T-cell (primary cell): ENCODE measurements at regions not wholly inside any gene's neighbourhood (a gene's known extent, or its start where the extent isn't known, plus 50 kb on each side); places are given as distances from the start of the nearest gene placed in this dataset.

Experiments
- ATAC-seq, 4 experiments: fragments of 200-7000 bp in 3 of 4; fragments of 150-1000 bp in 1 of 4; cut with Tn5 transposase; replicated peaks in 1 of 4; 1 replicate in 3 of 4; 2 replicates in 1 of 4; pipeline ENCODE4 v1.10.0; 2021; ENCODE audit warnings: moderate library complexity in 3 of 4, mild to moderate bottlenecking in 2 of 4, moderate number of reproducible peaks in 1 of 4
- CTCF ChIA-PET, 2 donors: fragments of 300-600 bp; sonication (Branson Sonifier 250); formaldehyde crosslinking; loops; one replicate each; lab custom pipeline; 2022; ENCODE audit warnings: antibody characterized with exemption in 2 of 2; lab: Charles Lee
- POLR2A ChIA-PET, 2 donors: fragments of 300-600 bp; sonication (Branson Sonifier 250); formaldehyde crosslinking; loops; one replicate each; lab custom pipeline; 2022; ENCODE audit warnings: antibody characterized with exemption in 2 of 2; lab: Charles Lee
- DNase-seq, 35 experiments: peaks; one replicate each; pipeline versions ENCODE4 v3.0.0 to v3.0.0-alpha.2; 2013 to 2023
- H3K27ac ChIP-seq: one replicate; pipeline ENCODE4 v1.5.1; 2013; ENCODE audit warnings: low read length
- H3K27me3 ChIP-seq, 2 experiments: replicated peaks in 1 of 2; 1 replicate in 1 of 2; 2 replicates in 1 of 2; pipeline versions ENCODE4 v1.6.1 to v1.7.0; 2013; ENCODE audit warnings: low read length in 1 of 2, mixed read lengths in 1 of 2; ENCODE audit not compliant: control insufficient read depth in 2 of 2, insufficient read depth in 2 of 2; ENCODE audit errors: extremely low read depth in 1 of 2
- H3K36me3 ChIP-seq, 2 donors: 1 replicate in 1 of 2; 2 replicates in 1 of 2; pipeline versions ENCODE4 v1.6.1 to v1.7.0; 2013; ENCODE audit warnings: low read length in 1 of 2; ENCODE audit not compliant: control insufficient read depth in 2 of 2, insufficient read depth in 1 of 2; ENCODE audit errors: extremely low read depth in 1 of 2
- H3K4me1 ChIP-seq, 2 experiments: 1 replicate in 1 of 2; 2 replicates in 1 of 2; pipeline versions ENCODE4 v1.6.1 to v1.7.0; 2013; ENCODE audit warnings: low read length in 2 of 2, mixed read lengths in 1 of 2; ENCODE audit not compliant: insufficient read depth in 2 of 2, control insufficient read depth in 1 of 2; ENCODE audit errors: extremely low read depth in 1 of 2
- H3K4me3 ChIP-seq, 2 donors: 1 replicate in 1 of 2; 2 replicates in 1 of 2; pipeline versions ENCODE4 v1.5.1 to v1.7.0; 2013; ENCODE audit warnings: mild to moderate bottlenecking in 2 of 2, low read length in 1 of 2, moderate library complexity in 1 of 2; ENCODE audit not compliant: control insufficient read depth in 1 of 2; ENCODE audit errors: extremely low read depth in 1 of 2
- H3K9me3 ChIP-seq: 2 replicates; pipeline ENCODE4 v1.7.0; 2013
- H3K27ac Mint-ChIP-seq, 2 donors: one replicate each; pipeline ENCODE4 v1.8.0; 2020 to 2021; ENCODE audit warnings: mild to moderate bottlenecking in 2 of 2, mixed read lengths in 2 of 2
- H3K27me3 Mint-ChIP-seq, 2 donors: one replicate each; pipeline ENCODE4 v1.8.0; 2021 to 2022; ENCODE audit warnings: mixed read lengths in 2 of 2
- H3K36me3 Mint-ChIP-seq: one replicate; pipeline ENCODE4 v1.8.0; 2021; ENCODE audit warnings: mixed read lengths
- H3K4me1 Mint-ChIP-seq, 3 donors: one replicate each; pipeline ENCODE4 v1.8.0; 2020 to 2022; ENCODE audit warnings: mixed read lengths in 3 of 3, mild to moderate bottlenecking in 1 of 3
- H3K4me3 Mint-ChIP-seq, 3 donors: one replicate each; pipeline ENCODE4 v1.8.0; 2020 to 2022; ENCODE audit warnings: mild to moderate bottlenecking in 3 of 3, mixed read lengths in 3 of 3, moderate library complexity in 3 of 3
- H3K9me3 Mint-ChIP-seq, 3 donors: one replicate each; pipeline ENCODE4 v1.8.0; 2020 to 2022; ENCODE audit warnings: mixed read lengths in 3 of 3
- WGBS: methylation state at CpG from one replicate; pipeline ENCODE4 v1.1.5; 2013; ENCODE audit warnings: missing lambda C conversion rate; ENCODE audit not compliant: insufficient coverage; 5-methylcytosine and 5-hydroxymethylcytosine counted together

DNA sequence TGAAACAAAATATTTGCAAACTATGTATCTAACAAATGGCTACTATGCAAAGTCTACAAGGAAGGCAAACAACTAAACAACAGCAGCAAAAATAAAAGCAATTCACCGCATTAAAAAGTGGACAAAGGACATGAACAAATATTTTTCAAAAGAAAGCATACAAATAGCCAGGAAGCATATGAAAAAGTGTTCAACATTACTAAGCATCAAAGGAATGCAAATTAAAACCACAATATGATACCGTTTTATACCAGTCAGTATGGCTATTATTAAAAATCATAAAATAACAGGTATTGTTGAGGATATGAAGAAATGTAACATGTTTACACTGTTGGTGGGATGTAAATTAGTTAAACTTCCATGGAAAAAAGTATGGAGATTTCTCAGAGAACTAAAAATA, 1106.7 kb downstream of the PDHA2 start:
- Histone ChIP-seq H3K27me3 (no peaks in the 10 kb centered on the region), H3K4me3 (no peak overlapping the region), H3K27ac (no peak overlapping the region), H3K9me3 (no peaks in the 10 kb centered on the region), H3K4me1 (no peaks in the 10 kb centered on the region), H3K36me3 (no peaks in the 10 kb centered on the region)
- ATAC-seq: no peak
- no peaks in the 10 kb centered on the region for H3K4me1 Mint-ChIP-seq
- ChIA-PET POLR2A (no interaction called here), CTCF (no interaction called here)
- no peak overlapping the region for H3K27ac Mint-ChIP-seq
- peaks cover under 1 to 17% (median 13%) of the 10 kb centered on the region in 3 donors for H3K9me3 Mint-ChIP-seq
- no peaks in the 10 kb centered on the region for H3K36me3 Mint-ChIP-seq
- no peak for DNase-seq
- H3K27me3 Mint-ChIP-seq: no peaks in the 10 kb centered on the region
- no peak overlapping the region for H3K4me3 Mint-ChIP-seq
- 100% methylated on average over 1 of the region's 2 CpGs for WGBS

DNA sequence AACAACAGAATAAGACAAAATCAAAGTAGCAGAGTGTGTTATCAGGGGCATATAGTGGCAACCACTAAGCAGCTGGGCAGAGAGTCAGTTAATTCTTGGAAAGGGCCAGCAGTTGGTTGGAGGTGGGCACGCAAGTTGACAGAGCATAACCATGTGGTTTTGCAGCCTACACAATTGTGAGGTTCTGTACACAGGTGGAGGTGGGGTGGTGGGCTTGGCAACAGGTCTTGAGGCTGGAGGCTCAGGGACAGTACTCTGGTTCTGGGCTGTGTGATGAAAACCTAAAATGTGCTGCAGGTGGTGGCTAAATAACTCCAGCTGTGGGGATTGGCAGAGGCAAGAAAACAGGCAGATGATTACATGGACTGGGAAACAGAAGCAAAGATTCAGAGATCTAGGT, 1112.7 kb downstream of the PDHA2 start:
- no peaks in the 10 kb centered on the region for H3K9me3 ChIP-seq
- no peaks in the 10 kb centered on the region for H3K27me3 ChIP-seq
- no peaks in the 10 kb centered on the region for H3K36me3 Mint-ChIP-seq
- no peak overlapping the region for H3K27ac ChIP-seq
- H3K27me3 Mint-ChIP-seq: no peaks in the 10 kb centered on the region
- no peaks in the 10 kb centered on the region for H3K36me3 ChIP-seq
- H3K4me1 ChIP-seq: no peaks in the 10 kb centered on the region
- 75% methylated on average over 1 of the region's 1 CpG for WGBS
- H3K4me1 Mint-ChIP-seq: no peaks in the 10 kb centered on the region
- ChIA-PET CTCF (no interaction called here), POLR2A (no interaction called here)
- no peak for ATAC-seq
- H3K27ac Mint-ChIP-seq: no peak overlapping the region
- no peak overlapping the region for H3K4me3 ChIP-seq
- H3K9me3 Mint-ChIP-seq: peaks cover 5 to 22% (median 14%) of the 10 kb centered on the region in 3 donors
- DNase-seq: no peak
- H3K4me3 Mint-ChIP-seq: no peak overlapping the region

DNA sequence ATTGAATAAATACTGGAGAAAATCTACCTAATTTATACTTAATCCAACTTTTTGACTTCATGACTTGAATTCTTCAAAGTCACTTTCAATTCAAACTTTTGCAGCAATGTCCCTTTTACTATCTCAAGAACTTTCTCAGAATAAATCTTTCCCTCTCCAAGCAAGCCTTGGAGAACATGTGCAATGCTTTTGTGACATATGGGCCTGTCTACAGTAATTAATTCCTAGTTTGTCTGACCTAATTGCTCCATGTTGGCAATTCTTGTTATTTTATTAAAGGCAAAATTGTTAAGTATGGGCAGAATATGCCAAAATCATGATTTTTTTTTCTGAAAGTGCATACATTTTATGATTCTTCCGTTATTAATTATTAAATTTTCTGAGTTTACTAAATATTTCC, 1115.3 kb downstream of the PDHA2 start:
- Mint-ChIP-seq H3K9me3 (peaks cover 5 to 22% (median 14%) of the 10 kb centered on the region in 3 donors), H3K4me3 (no peak overlapping the region), H3K36me3 (no peaks in the 10 kb centered on the region), H3K27me3 (no peaks in the 10 kb centered on the region), H3K4me1 (no peaks in the 10 kb centered on the region), H3K27ac (no peak overlapping the region)
- Histone ChIP-seq H3K4me1 (no peaks in the 10 kb centered on the region), H3K4me3 (no peak overlapping the region), H3K36me3 (no peaks in the 10 kb centered on the region), H3K9me3 (no peaks in the 10 kb centered on the region), H3K27me3 (no peaks in the 10 kb centered on the region), H3K27ac (no peak overlapping the region)
- WGBS: no CpG with 5 or more reads among the region's 1 CpG
- DNase-seq (no peak), ATAC-seq (no peak)
- POLR2A ChIA-PET: no interaction called here
- CTCF ChIA-PET: no interaction called here

DNA sequence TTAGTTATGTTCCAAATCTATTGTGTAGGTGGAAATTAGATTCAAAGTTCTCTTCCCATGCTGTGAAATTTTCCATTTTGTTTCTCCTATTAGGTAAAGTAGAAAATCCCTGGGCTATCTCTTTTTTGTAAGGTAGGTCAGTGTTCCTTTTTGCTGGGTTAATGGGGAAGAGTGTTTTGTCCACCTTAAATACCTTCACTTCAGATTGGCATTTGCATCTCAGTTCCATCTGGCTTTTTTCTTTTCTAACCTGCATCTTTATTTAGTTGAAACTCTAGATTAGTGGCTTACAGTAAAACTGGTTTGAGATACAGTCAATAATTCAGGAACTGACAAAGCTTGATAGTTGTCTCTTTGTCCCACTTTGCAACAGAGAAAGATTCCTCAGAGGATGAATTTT, 1115.8 kb downstream of the PDHA2 start:
- no peak overlapping the region for H3K27ac ChIP-seq
- ChIA-PET CTCF (no interaction called here), POLR2A (no interaction called here)
- H3K4me1 Mint-ChIP-seq: no peaks in the 10 kb centered on the region
- H3K27me3 ChIP-seq: no peaks in the 10 kb centered on the region
- H3K27ac Mint-ChIP-seq: no peak overlapping the region
- no peaks in the 10 kb centered on the region for H3K4me1 ChIP-seq
- peaks cover 5 to 20% (median 11%) of the 10 kb centered on the region in 3 donors for H3K9me3 Mint-ChIP-seq
- no peak overlapping the region for H3K4me3 ChIP-seq
- ATAC-seq (no peak), DNase-seq (no peak)
- H3K9me3 ChIP-seq: no peaks in the 10 kb centered on the region
- H3K4me3 Mint-ChIP-seq: no peak overlapping the region
- no peaks in the 10 kb centered on the region for H3K36me3 Mint-ChIP-seq
- H3K27me3 Mint-ChIP-seq: no peaks in the 10 kb centered on the region
- H3K36me3 ChIP-seq: no peaks in the 10 kb centered on the region

DNA sequence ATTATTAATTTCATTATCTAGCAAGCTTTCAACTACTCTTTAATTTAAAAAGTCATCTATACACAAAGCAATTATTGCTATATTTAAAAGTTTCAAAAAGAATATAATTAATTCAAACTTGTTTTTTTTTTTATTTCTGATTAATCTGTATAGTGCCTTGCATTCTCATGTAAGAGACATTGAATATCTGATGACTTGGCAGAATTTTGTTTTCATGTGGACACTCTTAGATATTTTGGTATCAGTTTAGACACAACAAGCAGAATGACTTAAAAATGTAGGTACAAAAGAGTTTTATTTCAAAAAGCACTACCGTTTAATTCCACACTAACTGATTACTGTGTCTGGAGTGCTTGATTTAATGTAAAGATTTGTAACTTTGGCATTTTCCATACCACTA, 1129.6 kb downstream of the PDHA2 start:
- H3K9me3 Mint-ChIP-seq: peaks cover 3 to 15% (median 6%) of the 10 kb centered on the region in 3 donors
- ATAC-seq (no peak), DNase-seq (no peak)
- H3K36me3 Mint-ChIP-seq: no peaks in the 10 kb centered on the region
- WGBS: no CpG with 5 or more reads among the region's 1 CpG
- no peak overlapping the region for H3K27ac Mint-ChIP-seq
- POLR2A ChIA-PET: interaction anchor here in 1 of 2 donors (0.6 kb wide), 1 partner anchor 9 kb away, joined by 3 read pairs; no protein-coding TSS in a partner anchor
- CTCF ChIA-PET: no interaction called here
- Histone ChIP-seq H3K4me1 (no peaks in the 10 kb centered on the region), H3K4me3 (no peak overlapping the region), H3K9me3 (no peaks in the 10 kb centered on the region), H3K27me3 (no peaks in the 10 kb centered on the region), H3K36me3 (no peaks in the 10 kb centered on the region), H3K27ac (no peak overlapping the region)
- H3K4me3 Mint-ChIP-seq: no peak overlapping the region
- no peaks in the 10 kb centered on the region for H3K27me3 Mint-ChIP-seq
- H3K4me1 Mint-ChIP-seq: no peaks in the 10 kb centered on the region

DNA sequence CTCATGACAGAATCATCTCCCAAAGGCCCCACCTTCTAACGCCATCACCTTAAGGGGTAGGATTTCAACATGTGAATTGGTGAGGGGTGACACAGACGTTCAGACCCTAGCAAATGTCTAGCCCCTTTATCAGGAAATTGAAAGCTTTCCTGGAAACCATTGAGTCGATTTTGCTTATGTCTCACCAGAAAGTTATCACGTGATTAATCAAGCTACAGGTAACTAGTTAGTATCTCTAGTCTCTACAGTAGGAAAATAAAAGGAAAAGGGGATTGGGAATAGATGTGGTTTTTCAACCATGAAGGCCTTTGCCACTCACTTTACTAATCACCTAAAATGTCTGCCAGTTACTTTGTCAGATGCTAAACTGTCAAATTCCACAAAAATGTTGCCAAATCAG, 1133.0 kb downstream of the PDHA2 start:
- Mint-ChIP-seq H3K9me3 (peaks cover 0 to 14% (median 0%) of the 10 kb centered on the region in 3 donors), H3K27ac (no peak overlapping the region), H3K36me3 (no peaks in the 10 kb centered on the region), H3K4me1 (no peaks in the 10 kb centered on the region), H3K4me3 (no peak overlapping the region), H3K27me3 (no peaks in the 10 kb centered on the region)
- ATAC-seq: no peak
- Histone ChIP-seq H3K9me3 (no peaks in the 10 kb centered on the region), H3K4me3 (no peak overlapping the region), H3K27me3 (no peaks in the 10 kb centered on the region), H3K4me1 (no peaks in the 10 kb centered on the region), H3K36me3 (no peaks in the 10 kb centered on the region), H3K27ac (no peak overlapping the region)
- CTCF ChIA-PET: no interaction called here
- no peak for DNase-seq
- POLR2A ChIA-PET: no interaction called here
- WGBS: no CpG with 5 or more reads among the region's 4 CpGs

DNA sequence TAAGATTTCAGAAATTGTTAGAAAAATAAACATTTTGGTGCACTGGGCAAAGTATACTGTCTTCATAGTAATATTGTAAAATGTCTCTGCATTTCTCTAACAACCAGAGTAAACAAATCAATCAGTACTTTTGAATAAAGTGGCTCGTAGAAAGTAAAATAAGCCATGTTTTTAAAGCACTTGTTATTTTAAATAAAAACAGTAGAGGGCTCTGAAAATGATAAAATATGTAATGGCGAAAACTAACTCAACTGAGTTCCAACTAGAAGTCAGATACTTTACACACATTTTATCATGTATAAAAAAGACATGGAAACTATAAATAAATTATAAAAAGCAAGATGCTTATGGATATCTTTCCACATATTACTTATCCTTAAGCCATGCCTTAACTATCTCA, 1134.4 kb downstream of the PDHA2 start:
- H3K9me3 ChIP-seq: no peaks in the 10 kb centered on the region
- no peaks in the 10 kb centered on the region for H3K27me3 Mint-ChIP-seq
- no peak overlapping the region for H3K4me3 Mint-ChIP-seq
- H3K4me1 Mint-ChIP-seq: no peaks in the 10 kb centered on the region
- WGBS: no CpG with 5 or more reads among the region's 2 CpGs
- no peaks in the 10 kb centered on the region for H3K4me1 ChIP-seq
- ATAC-seq (no peak), DNase-seq (no peak)
- H3K9me3 Mint-ChIP-seq: peaks cover 0 to 14% (median 0%) of the 10 kb centered on the region in 3 donors
- H3K27ac Mint-ChIP-seq: no peak overlapping the region
- H3K36me3 ChIP-seq: no peaks in the 10 kb centered on the region
- no peaks in the 10 kb centered on the region for H3K27me3 ChIP-seq
- ChIA-PET CTCF (no interaction called here), POLR2A (no interaction called here)
- no peaks in the 10 kb centered on the region for H3K36me3 Mint-ChIP-seq
- H3K27ac ChIP-seq: no peak overlapping the region
- no peak overlapping the region for H3K4me3 ChIP-seq
